HUES48 (cell line): ENCODE measurements at regions not wholly inside any gene's neighbourhood (a gene's known extent, or its start where the extent isn't known, plus 50 kb on each side); places are given as distances from the start of the nearest gene placed in this dataset.

Source experiments
- H3K27ac ChIP-seq: one replicate; pipeline ENCODE4 v1.7.0; 2013; ENCODE audit warnings: low read depth, low read length, inconsistent platforms
- H3K27me3 ChIP-seq: 2 replicates; pipeline ENCODE4 v1.6.1; 2013; ENCODE audit warnings: mild to moderate bottlenecking, low read length; ENCODE audit not compliant: control insufficient read depth, insufficient read depth
- H3K36me3 ChIP-seq: 2 replicates; pipeline ENCODE4 v1.6.1; 2013; ENCODE audit warnings: low read length; ENCODE audit not compliant: control insufficient read depth, insufficient read depth
- H3K4me1 ChIP-seq: 2 replicates; pipeline ENCODE4 v1.6.1; 2013; ENCODE audit warnings: mild to moderate bottlenecking, low read length; ENCODE audit not compliant: control insufficient read depth, insufficient read depth
- H3K4me3 ChIP-seq: 2 replicates; pipeline ENCODE4 v1.5.1; 2013; ENCODE audit warnings: mild to moderate bottlenecking, low read depth, low read length
- H3K9ac ChIP-seq: 2 replicates; pipeline ENCODE4 v1.6.1; 2013; ENCODE audit warnings: mild to moderate bottlenecking, low read depth, low read length, moderate library complexity
- H3K9me3 ChIP-seq: 2 replicates; pipeline ENCODE4 v1.6.1; 2013; ENCODE audit warnings: low read length; ENCODE audit not compliant: control insufficient read depth, insufficient read depth

DNA sequence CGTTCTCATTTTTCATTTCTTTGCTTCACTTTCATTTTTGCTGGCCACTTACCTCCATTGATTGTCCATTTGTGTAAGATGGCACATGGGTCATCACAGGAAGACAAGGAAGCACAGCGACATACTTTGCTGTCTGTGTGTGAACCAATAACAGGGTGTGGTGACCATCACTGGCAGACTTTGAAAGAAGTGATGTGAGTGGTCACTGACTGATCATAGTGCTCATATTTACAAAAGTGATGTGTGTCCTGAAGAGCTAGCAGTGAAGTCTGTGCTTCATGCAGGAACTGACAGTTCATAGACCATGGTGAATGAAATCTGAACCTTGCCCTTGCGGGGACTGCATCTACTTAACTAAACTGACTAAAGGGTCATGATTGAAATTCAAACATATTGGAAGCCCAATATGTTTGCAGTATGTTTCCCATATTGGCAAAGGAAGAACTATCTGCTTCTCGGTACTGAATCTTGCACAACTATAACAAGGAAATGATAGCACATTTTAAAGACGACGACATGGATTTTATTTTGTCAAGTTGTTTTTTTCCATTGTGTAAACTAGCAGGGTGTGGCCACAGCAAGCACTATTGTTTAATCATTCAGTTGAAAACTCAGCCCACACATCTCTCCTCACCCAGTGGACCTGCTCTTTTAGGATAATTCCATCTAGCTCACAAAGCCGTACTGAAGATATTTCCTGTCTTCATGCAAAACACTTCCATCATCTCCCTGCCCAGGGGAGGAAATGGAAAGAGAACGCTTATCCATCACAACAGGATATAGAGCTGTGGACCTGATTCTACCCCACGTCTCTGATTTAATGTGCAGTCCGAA lies 232.0 kb upstream of the ANKRD55 start:
- no peak overlapping the region for H3K4me3 ChIP-seq
- H3K36me3 ChIP-seq, result no peaks in the 10 kb centered on the region
- peaks cover 14% of the 10 kb centered on the region for H3K4me1 ChIP-seq
- H3K9ac ChIP-seq, result no peak overlapping the region
- no peaks in the 10 kb centered on the region for H3K9me3 ChIP-seq
- no peaks in the 10 kb centered on the region for H3K27me3 ChIP-seq
- no peak overlapping the region for H3K27ac ChIP-seq

GRCh38 chr5:56463944-56464571 lies 230.9 kb upstream of the ANKRD55 start:
- Histone ChIP-seq H3K4me1 (peaks cover 25% of the 10 kb centered on the region), H3K4me3 (no peak overlapping the region), H3K36me3 (no peaks in the 10 kb centered on the region), H3K9ac (no peak overlapping the region), H3K27me3 (no peaks in the 10 kb centered on the region), H3K9me3 (no peaks in the 10 kb centered on the region), H3K27ac (peak overlapping the region; percentile 24)

DNA sequence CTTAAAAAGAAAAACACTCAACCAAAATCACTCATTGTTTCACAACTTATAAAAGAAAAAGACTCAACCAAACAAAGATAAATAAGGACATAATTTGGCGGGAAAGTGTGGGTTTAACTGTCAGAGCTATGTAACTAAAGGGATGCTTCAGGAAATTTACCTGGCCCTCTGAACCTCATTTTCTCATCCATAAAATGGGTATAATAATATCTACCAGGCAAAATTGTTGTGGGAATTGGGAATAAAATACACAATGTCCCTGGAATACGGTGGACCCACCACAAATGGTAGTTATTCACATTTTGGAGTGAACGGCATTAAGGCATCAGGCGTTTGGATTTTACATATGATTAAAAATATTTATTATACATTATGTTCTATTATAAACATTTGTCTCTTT lies 228.5 kb upstream of the ANKRD55 start:
- Histone ChIP-seq H3K36me3 (no peaks in the 10 kb centered on the region), H3K4me3 (no peak overlapping the region), H3K27me3 (no peaks in the 10 kb centered on the region), H3K9me3 (no peaks in the 10 kb centered on the region), H3K4me1 (peaks cover 34% of the 10 kb centered on the region), H3K9ac (no peak overlapping the region), H3K27ac (no peak overlapping the region)

GRCh38 chr5:56460681-56461191 lies 227.6 kb upstream of the ANKRD55 start:
- H3K27ac ChIP-seq, result no peak overlapping the region
- no peaks in the 10 kb centered on the region for H3K27me3 ChIP-seq
- H3K4me1 ChIP-seq, result peaks cover 34% of the 10 kb centered on the region
- no peak overlapping the region for H3K9ac ChIP-seq
- H3K36me3 ChIP-seq, result no peaks in the 10 kb centered on the region
- H3K9me3 ChIP-seq, result no peaks in the 10 kb centered on the region
- H3K4me3 ChIP-seq, result no peak overlapping the region

- Histone ChIP-seq H3K36me3 (no peaks in the 10 kb centered on the region), H3K27ac (no peak overlapping the region), H3K27me3 (no peaks in the 10 kb centered on the region), H3K4me3 (no peak overlapping the region), H3K4me1 (peaks cover 34% of the 10 kb centered on the region), H3K9me3 (no peaks in the 10 kb centered on the region), H3K9ac (no peak overlapping the region)
Observed at GRCh38 chr5:56460195-56460546, 227.0 kb upstream of the ANKRD55 start.

- Histone ChIP-seq H3K9me3 (no peaks in the 10 kb centered on the region), H3K36me3 (no peaks in the 10 kb centered on the region), H3K27me3 (no peaks in the 10 kb centered on the region), H3K9ac (no peak overlapping the region), H3K4me1 (peaks cover 30% of the 10 kb centered on the region), H3K27ac (no peak overlapping the region), H3K4me3 (no peak overlapping the region)
Observed at GRCh38 chr5:56459394-56460194, 226.5 kb upstream of the ANKRD55 start.

GRCh38 chr5:56457887-56458812 lies 225.0 kb upstream of the ANKRD55 start:
- H3K36me3 ChIP-seq, result no peaks in the 10 kb centered on the region
- no peak overlapping the region for H3K27ac ChIP-seq
- H3K4me1 ChIP-seq, result peaks cover 21% of the 10 kb centered on the region
- no peak overlapping the region for H3K4me3 ChIP-seq
- H3K9me3 ChIP-seq, result no peaks in the 10 kb centered on the region
- no peak overlapping the region for H3K9ac ChIP-seq
- H3K27me3 ChIP-seq, result no peaks in the 10 kb centered on the region

- Histone ChIP-seq H3K4me3 (no peak overlapping the region), H3K9ac (no peak overlapping the region), H3K4me1 (peaks cover 21% of the 10 kb centered on the region), H3K9me3 (no peaks in the 10 kb centered on the region), H3K36me3 (no peaks in the 10 kb centered on the region), H3K27me3 (no peaks in the 10 kb centered on the region), H3K27ac (no peak overlapping the region)
Observed at GRCh38 chr5:56456002-56456401, 222.9 kb upstream of the ANKRD55 start.

DNA sequence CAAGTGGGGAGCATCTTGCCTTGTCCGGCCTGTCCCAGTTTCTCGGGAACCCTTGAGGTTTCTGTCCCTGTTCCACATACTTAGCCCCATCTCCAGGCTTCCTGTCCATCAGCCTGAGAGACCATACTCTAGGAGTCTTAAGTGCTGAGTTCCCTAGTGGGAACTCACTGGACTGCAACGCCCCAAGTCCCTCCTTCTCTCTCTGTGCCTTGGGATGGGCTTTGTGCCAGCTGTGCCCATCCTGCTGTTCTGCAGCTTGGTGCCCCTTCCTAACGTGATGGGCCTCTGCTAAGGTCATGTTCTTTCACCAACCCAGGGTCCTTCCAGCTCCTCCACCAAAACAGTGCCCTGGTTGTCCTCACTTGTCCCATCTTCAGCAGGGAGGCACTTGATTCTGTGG lies 222.3 kb upstream of the ANKRD55 start:
- Histone ChIP-seq H3K4me1 (peaks cover 21% of the 10 kb centered on the region), H3K4me3 (no peak overlapping the region), H3K27me3 (no peaks in the 10 kb centered on the region), H3K27ac (no peak overlapping the region), H3K9me3 (no peaks in the 10 kb centered on the region), H3K36me3 (no peaks in the 10 kb centered on the region), H3K9ac (no peak overlapping the region)

- Histone ChIP-seq H3K9ac (no peak overlapping the region), H3K27ac (no peak overlapping the region), H3K27me3 (no peaks in the 10 kb centered on the region), H3K4me3 (no peak overlapping the region), H3K4me1 (peaks cover 12% of the 10 kb centered on the region), H3K36me3 (no peaks in the 10 kb centered on the region), H3K9me3 (no peaks in the 10 kb centered on the region)
Observed at GRCh38 chr5:56454219-56454862, 221.2 kb upstream of the ANKRD55 start.
